Neural cell (in vitro differentiated cells): ENCODE measurements at regions not wholly inside any gene's neighbourhood (a gene's known extent, or its start where the extent isn't known, plus 50 kb on each side); places are given as distances from the start of the nearest gene placed in this dataset.

ENCODE experiments used
- H2AFZ ChIP-seq: fragments of 200-600, 300-800 bp; sonication (generic), shearing (Covaris generic); 2 replicates; pipeline ENCODE4 v1.6.0; 2014; ENCODE audit warnings: low read depth, mild to moderate bottlenecking, antibody characterized with exemption, low read length, moderate library complexity
- H3F3A ChIP-seq: fragments of 200-600 bp; shearing (Covaris generic); 2 replicates; pipeline ENCODE4 v1.6.1; 2016; ENCODE audit warnings: mild to moderate bottlenecking, moderate library complexity, mixed read lengths, antibody characterized with exemption, low read length; ENCODE audit not compliant: insufficient read depth, poor library complexity, severe bottlenecking
- H3K27ac ChIP-seq: fragments of 200-600, 300-800 bp; sonication (generic), shearing (Covaris generic); 2 replicates; pipeline ENCODE4 v1.5.1; 2014; ENCODE audit warnings: mild to moderate bottlenecking, low read length, moderate library complexity
- H3K27me3 ChIP-seq: fragments of 300-800, 200-600 bp; sonication (generic), shearing (Covaris generic); 2 replicates; pipeline ENCODE4 v1.6.0; 2014; ENCODE audit warnings: mild to moderate bottlenecking, low read depth, low read length, moderate library complexity; ENCODE audit not compliant: insufficient read depth
- H3K36me3 ChIP-seq: fragments of 300-800, 200-600 bp; sonication (generic), shearing (Covaris generic); 2 replicates; pipeline ENCODE4 v1.5.1; 2014; ENCODE audit warnings: mild to moderate bottlenecking, antibody characterized with exemption, low read length, moderate library complexity; ENCODE audit not compliant: insufficient read depth
- H3K4me2 ChIP-seq: fragments of 300-800, 200-600 bp; sonication (generic), shearing (Covaris generic); 2 replicates; pipeline ENCODE4 v1.6.0; 2014; ENCODE audit warnings: mild to moderate bottlenecking, low read length
- H3K4me3 ChIP-seq: fragments of 300-800, 200-600 bp; sonication (generic), shearing (Covaris generic); 2 replicates; pipeline ENCODE4 v1.5.1; 2014; ENCODE audit warnings: mild to moderate bottlenecking, low read length, moderate library complexity
- H3K79me2 ChIP-seq: fragments of 200-600 bp; shearing (Covaris generic); replicated peaks from 2 replicates; pipeline ENCODE4 v1.6.0; 2014; ENCODE audit warnings: mild to moderate bottlenecking, low read length, moderate library complexity; ENCODE audit not compliant: insufficient read depth
- H3K9ac ChIP-seq: fragments of 300-800, 200-600 bp; sonication (generic), shearing (Covaris generic); 2 replicates; pipeline ENCODE4 v1.6.1; 2016; ENCODE audit warnings: mild to moderate bottlenecking, low read length, mixed read lengths
- H3K9me2 ChIP-seq: fragments of 200-600 bp; shearing (Covaris generic); 2 replicates; pipeline ENCODE4 v1.6.1; 2016; ENCODE audit warnings: mild to moderate bottlenecking, low read length, mixed read lengths; ENCODE audit not compliant: insufficient read depth
- H3K9me3 ChIP-seq: fragments of 200-600, 300-800 bp; sonication (generic), shearing (Covaris generic); 2 replicates; pipeline ENCODE4 v1.6.1; 2016; ENCODE audit warnings: mild to moderate bottlenecking, mixed run types, low read length, moderate library complexity, mixed read lengths
- H4K20me1 ChIP-seq: fragments of 200-600 bp; shearing (Covaris generic); 2 replicates; pipeline ENCODE4 v1.6.1; 2016; ENCODE audit warnings: mild to moderate bottlenecking, mixed run types; ENCODE audit not compliant: insufficient read depth
- CTCF ChIP-seq: fragments of 450-650 bp; IDR thresholded peaks from 2 replicates; pipeline ENCODE4 v1.5.1; 2014; ENCODE audit warnings: antibody characterized with exemption, mild to moderate bottlenecking, moderate library complexity; ENCODE audit not compliant: poor library complexity, severe bottlenecking
- EP300 ChIP-seq: fragments of 450-650 bp; conservative IDR thresholded peaks from 2 replicates; pipeline ENCODE4 v1.6.1; 2014; ENCODE audit warnings: antibody characterized with exemption, mild to moderate bottlenecking, moderate library complexity; ENCODE audit not compliant: poor library complexity, severe bottlenecking
- EZH2 ChIP-seq: fragments of 200-600, 300-800 bp; shearing (Covaris generic), sonication (generic); IDR thresholded peaks from 2 replicates; pipeline ENCODE4 v1.6.1; 2014; ENCODE audit warnings: antibody characterized with exemption, low read length, borderline replicate concordance, mild to moderate bottlenecking; ENCODE audit not compliant: insufficient read depth, poor library complexity, severe bottlenecking
- MXI1 ChIP-seq: fragments of 450-650 bp; conservative IDR thresholded peaks from 2 replicates; pipeline ENCODE4 v1.6.1; 2014; ENCODE audit warnings: antibody characterized with exemption, mild to moderate bottlenecking; ENCODE audit not compliant: poor library complexity, severe bottlenecking
- POLR2AphosphoS5 ChIP-seq: IDR thresholded peaks from 2 replicates; pipeline ENCODE4 v1.6.1; 2012
- RAD21 ChIP-seq: fragments of 450-650 bp; conservative IDR thresholded peaks from 2 replicates; pipeline ENCODE4 v1.6.1; 2014; ENCODE audit warnings: antibody characterized with exemption, mild to moderate bottlenecking, moderate library complexity
- REST ChIP-seq: IDR thresholded peaks from 2 replicates; pipeline ENCODE4 v1.6.1; 2012; ENCODE audit warnings: borderline replicate concordance
- SMC3 ChIP-seq: fragments of 450-650 bp; conservative IDR thresholded peaks from 2 replicates; pipeline ENCODE4 v1.6.1; 2014; ENCODE audit warnings: antibody characterized with exemption, mild to moderate bottlenecking, moderate library complexity; ENCODE audit not compliant: poor library complexity
- TAF1 ChIP-seq: IDR thresholded peaks from 2 replicates; pipeline ENCODE4 v1.6.1; 2012; ENCODE audit warnings: low read depth

GRCh38 chr6:148611213-148611612 lies 135.6 kb upstream of the UST start:
- Histone ChIP-seq H3K27ac (no peak overlapping the region), H3K9me3 (no peaks in the 10 kb centered on the region), H3K36me3 (no peaks in the 10 kb centered on the region), H4K20me1 (no peaks in the 10 kb centered on the region), H2AFZ (no peak overlapping the region), H3K9ac (no peak overlapping the region), H3K4me2 (no peak overlapping the region), H3K4me3 (no peak overlapping the region), H3F3A (no peaks in the 10 kb centered on the region), H3K9me2 (no peaks in the 10 kb centered on the region), H3K27me3 (no peaks in the 10 kb centered on the region), H3K79me2 (no peaks in the 10 kb centered on the region)
- TF ChIP-seq RAD21 = no peak
- no peak for TF ChIP-seq REST
- no peak for TF ChIP-seq POLR2AphosphoS5
- no peak for TF ChIP-seq SMC3
- TF ChIP-seq MXI1 = no peak
- TF ChIP-seq CTCF = no peak

- Histone ChIP-seq H3K27ac (no peak overlapping the region), H3K79me2 (no peaks in the 10 kb centered on the region), H3K9ac (no peak overlapping the region), H3K36me3 (no peaks in the 10 kb centered on the region), H3K27me3 (no peaks in the 10 kb centered on the region), H3F3A (no peaks in the 10 kb centered on the region), H2AFZ (no peak overlapping the region), H3K9me2 (no peaks in the 10 kb centered on the region), H3K4me2 (no peak overlapping the region), H4K20me1 (no peaks in the 10 kb centered on the region), H3K4me3 (no peak overlapping the region), H3K9me3 (no peaks in the 10 kb centered on the region)
- TF ChIP-seq EZH2 = no peak
- no peak for TF ChIP-seq RAD21
These were observed 134.8 kb upstream of the UST start for GRCh38 chr6:148612043-148612442.

- Histone ChIP-seq H3K9me2 (no peaks in the 10 kb centered on the region), H4K20me1 (no peaks in the 10 kb centered on the region), H3K9ac (no peak overlapping the region), H3K9me3 (no peaks in the 10 kb centered on the region), H2AFZ (no peak overlapping the region), H3K4me2 (no peak overlapping the region), H3K79me2 (no peaks in the 10 kb centered on the region), H3K27me3 (no peaks in the 10 kb centered on the region), H3K4me3 (no peak overlapping the region), H3F3A (no peaks in the 10 kb centered on the region), H3K27ac (no peak overlapping the region), H3K36me3 (no peaks in the 10 kb centered on the region)
- TF ChIP-seq SMC3 (no peak), EP300 (no peak), POLR2AphosphoS5 (no peak), REST (no peak), EZH2 (no peak), TAF1 (no peak), MXI1 (no peak), CTCF (no peak), RAD21 (no peak)
These were observed 132.2 kb upstream of the UST start for GRCh38 chr6:148614602-148615001.
